Mucosa of descending colon (tissue), 3 donors: ENCODE measurements at regions not wholly inside any gene's neighbourhood (a gene's known extent, or its start where the extent isn't known, plus 50 kb on each side); places are given as distances from the start of the nearest gene placed in this dataset.

Experiments used
- ATAC-seq: fragments of 200-7000 bp; cut with Tn5 transposase; one replicate; pipeline ENCODE4 v1.9.1; 2020; ENCODE audit warnings: mild to moderate bottlenecking, moderate library complexity
- DNase-seq, 3 donors: peaks; one replicate each; pipeline ENCODE4 v3.0.0-alpha.2; 2020
- H3K36me3 ChIP-seq: fragments of 200-600 bp; one replicate; pipeline ENCODE4 v1.8.0; 2021; ENCODE audit warnings: low read depth, mild to moderate bottlenecking
- H3K4me1 ChIP-seq: fragments of 200-600 bp; one replicate; pipeline ENCODE4 v1.8.0; 2021; ENCODE audit warnings: low read depth, mild to moderate bottlenecking
- H3K4me3 ChIP-seq: fragments of 200-600 bp; one replicate; pipeline ENCODE4 v1.8.0; 2021; ENCODE audit warnings: mild to moderate bottlenecking
- H3K9me3 ChIP-seq: fragments of 200-600 bp; one replicate; pipeline ENCODE4 v1.8.0; 2021; ENCODE audit warnings: mild to moderate bottlenecking
- intact Hi-C, 2 donors: fragments of 100-400 bp; cut with DNase I in 1 of 2; cut with micrococcal nuclease in 1 of 2; formaldehyde crosslinking; loops; one replicate each; pipeline versions ENCODE4 v1.11.0 to v1.11.1; 2022; cut with DNase I, micrococcal nuclease
- TF ChIP-seq, protein P1 (sequence below): fragments of 200-600 bp; IDR thresholded peaks from one replicate; pipeline ENCODE4 v1.8.0; 2022; ENCODE audit warnings: antibody characterized with exemption, mild to moderate bottlenecking
- donor health status: DM: no; HTN: no; CAD: no; lungs with moderate emphysema.
- donor health status: DM: no; HTN: no; CAD: no.
- donor health status: DM: no; HTN: yes; CAD: no.

DNA sequence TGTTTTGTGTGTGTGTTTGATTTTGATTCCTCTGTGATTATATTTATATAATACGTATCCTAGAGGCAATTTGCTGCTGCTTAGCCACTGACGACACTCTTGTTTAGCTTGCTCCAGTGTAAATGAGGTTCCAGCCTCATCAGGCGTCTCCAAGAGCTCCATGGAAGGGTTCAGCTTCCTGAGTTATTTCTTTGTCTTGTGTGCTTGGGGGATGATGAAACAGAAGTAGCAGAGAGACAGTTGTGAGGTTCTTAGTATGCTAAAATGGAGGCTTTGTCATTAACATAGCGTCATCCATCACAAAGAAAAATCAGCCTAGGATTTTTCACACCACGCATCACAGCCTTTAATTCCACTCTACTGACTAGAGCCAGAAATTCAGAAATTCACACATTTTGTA lies 85.1 kb downstream of the KLF6 start:
- no peak for DNase-seq
- ATAC-seq: no peak
- intact Hi-C loops: no loop called here

DNA sequence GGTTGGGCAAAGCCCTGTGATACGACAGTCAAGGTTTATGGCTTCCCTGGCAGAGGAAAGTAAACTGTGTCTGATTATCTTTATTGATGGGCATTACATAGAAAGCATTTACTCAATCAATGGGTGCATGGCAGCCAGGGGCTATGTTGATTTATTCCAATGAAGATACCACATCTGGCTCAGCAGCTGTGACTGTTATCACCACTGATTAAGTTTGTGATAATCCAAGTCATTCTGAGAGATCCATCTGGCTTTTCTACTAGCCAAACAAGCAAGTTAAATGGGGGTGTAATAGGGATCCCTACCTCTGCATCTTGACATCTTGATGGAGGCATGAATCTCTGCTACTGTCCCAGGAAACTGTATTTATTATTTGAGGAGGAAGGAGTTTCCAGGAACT lies 86.7 kb downstream of the KLF6 start:
- TF ChIP-seq, protein P1, sequence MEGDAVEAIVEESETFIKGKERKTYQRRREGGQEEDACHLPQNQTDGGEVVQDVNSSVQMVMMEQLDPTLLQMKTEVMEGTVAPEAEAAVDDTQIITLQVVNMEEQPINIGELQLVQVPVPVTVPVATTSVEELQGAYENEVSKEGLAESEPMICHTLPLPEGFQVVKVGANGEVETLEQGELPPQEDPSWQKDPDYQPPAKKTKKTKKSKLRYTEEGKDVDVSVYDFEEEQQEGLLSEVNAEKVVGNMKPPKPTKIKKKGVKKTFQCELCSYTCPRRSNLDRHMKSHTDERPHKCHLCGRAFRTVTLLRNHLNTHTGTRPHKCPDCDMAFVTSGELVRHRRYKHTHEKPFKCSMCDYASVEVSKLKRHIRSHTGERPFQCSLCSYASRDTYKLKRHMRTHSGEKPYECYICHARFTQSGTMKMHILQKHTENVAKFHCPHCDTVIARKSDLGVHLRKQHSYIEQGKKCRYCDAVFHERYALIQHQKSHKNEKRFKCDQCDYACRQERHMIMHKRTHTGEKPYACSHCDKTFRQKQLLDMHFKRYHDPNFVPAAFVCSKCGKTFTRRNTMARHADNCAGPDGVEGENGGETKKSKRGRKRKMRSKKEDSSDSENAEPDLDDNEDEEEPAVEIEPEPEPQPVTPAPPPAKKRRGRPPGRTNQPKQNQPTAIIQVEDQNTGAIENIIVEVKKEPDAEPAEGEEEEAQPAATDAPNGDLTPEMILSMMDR: no peak
- Histone ChIP-seq H3K9me3 (no peaks in the 10 kb centered on the region), H3K4me3 (no peak overlapping the region), H3K36me3 (no peaks in the 10 kb centered on the region), H3K4me1 (no peaks in the 10 kb centered on the region)
- no peak for DNase-seq
- intact Hi-C loops: no loop called here
- ATAC-seq: no peak

More for the DNA sequence above, 85.1 kb downstream of the KLF6 start:
- H3K4me3 ChIP-seq: no peak overlapping the region
- H3K4me1 ChIP-seq: no peaks in the 10 kb centered on the region
- H3K36me3 ChIP-seq: no peaks in the 10 kb centered on the region
- no peaks in the 10 kb centered on the region for H3K9me3 ChIP-seq
- TF ChIP-seq, protein P1: no peak

- Histone ChIP-seq H3K9me3 (no peaks in the 10 kb centered on the region), H3K36me3 (no peaks in the 10 kb centered on the region), H3K4me1 (no peaks in the 10 kb centered on the region), H3K4me3 (no peak overlapping the region)
- TF ChIP-seq, protein P1: no peak
- intact Hi-C loops: no loop called here
- DNase-seq (no peak), ATAC-seq (no peak)
Measured at GRCh38 chr10:3693698-3694080, 91.3 kb downstream of the KLF6 start.

GRCh38 chr10:3693022-3693697 lies 91.8 kb downstream of the KLF6 start:
- DNase-seq (no peak), ATAC-seq (no peak)
- TF ChIP-seq, protein P1: no peak
- H3K36me3 ChIP-seq: no peaks in the 10 kb centered on the region
- H3K4me3 ChIP-seq: no peak overlapping the region
- no peaks in the 10 kb centered on the region for H3K9me3 ChIP-seq
- intact Hi-C loops: no loop called here
- H3K4me1 ChIP-seq: no peaks in the 10 kb centered on the region

DNA sequence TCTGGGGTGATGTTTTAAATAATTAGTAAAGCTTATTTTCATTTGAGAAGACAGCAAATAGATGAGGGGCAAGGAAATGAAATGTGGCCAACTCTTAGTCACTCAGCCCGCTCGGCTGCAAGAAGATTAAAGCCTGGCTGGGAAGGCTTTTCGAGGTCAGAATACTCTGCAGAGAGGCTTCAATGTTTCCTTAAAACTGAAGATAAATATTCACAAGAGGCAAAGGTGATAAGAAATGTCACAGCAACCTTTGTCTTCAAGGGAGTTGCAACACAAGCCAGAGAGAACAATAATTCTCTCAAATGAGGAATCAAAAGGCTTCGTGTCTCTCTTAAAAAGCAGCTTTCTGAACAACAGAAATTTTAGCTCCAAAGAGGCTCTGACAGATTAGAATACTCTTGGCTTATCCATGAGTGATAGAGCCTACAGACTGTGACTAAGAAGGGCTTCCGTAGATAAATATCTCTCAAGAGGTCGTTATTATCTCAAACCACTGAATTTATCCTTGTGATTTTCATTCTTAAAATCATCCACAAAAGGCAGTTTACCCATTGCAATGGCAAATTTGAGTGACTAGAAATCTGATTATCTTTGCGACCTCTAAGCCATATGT lies 92.5 kb downstream of the KLF6 start:
- Histone ChIP-seq H3K9me3 (no peaks in the 10 kb centered on the region), H3K36me3 (no peaks in the 10 kb centered on the region), H3K4me1 (no peaks in the 10 kb centered on the region), H3K4me3 (no peak overlapping the region)
- ATAC-seq (no peak), DNase-seq (no peak)
- intact Hi-C loops: no loop called here
- TF ChIP-seq, protein P1: no peak
